Omental fat pad (tissue), 3 donors: ENCODE measurements at regions not wholly inside any gene's neighbourhood (a gene's known extent, or its start where the extent isn't known, plus 50 kb on each side); places are given as distances from the start of the nearest gene placed in this dataset.

ENCODE experiments used
- ATAC-seq: fragments of 150-250 bp; one replicate; pipeline ENCODE4 v1.9.1; 2016; ENCODE audit warnings: mild to moderate bottlenecking, moderate library complexity; ENCODE audit not compliant: low FRiP score
- DNase-seq: peaks from one replicate; pipeline ENCODE4 v3.0.0-alpha.2; 2019; ENCODE audit warnings: low spot score
- CTCF ChIP-seq, 3 donors: fragments of 450-650 bp; IDR thresholded peaks; one replicate each; pipeline ENCODE4 v1.5.1; 2016 to 2017; ENCODE audit warnings: antibody characterized with exemption in 3 of 3, mild to moderate bottlenecking in 3 of 3, moderate library complexity in 2 of 3

DNA sequence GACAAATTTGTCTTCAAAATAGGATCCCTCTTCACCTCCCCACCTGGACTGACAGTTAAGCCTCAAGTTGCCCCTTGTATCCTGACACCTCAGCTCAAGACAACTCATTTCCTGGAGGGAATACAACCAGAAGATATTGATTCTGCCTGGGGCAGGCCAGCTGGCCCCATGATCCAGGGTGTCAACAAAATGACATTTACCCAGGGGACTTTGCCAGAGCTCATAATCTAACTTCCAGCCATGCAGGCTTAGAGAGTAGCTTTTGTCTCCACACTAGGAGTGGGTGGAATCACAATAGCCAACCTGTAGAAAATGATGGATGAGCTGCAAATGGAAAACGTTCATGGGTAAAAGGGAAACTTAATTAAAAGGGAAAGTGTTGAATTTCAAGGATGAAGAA is 220.1 kb upstream of the DPP10 start:
- no peak for TF ChIP-seq CTCF (IDR thresholded peaks at IDR 0.05)
- ATAC-seq, result no peak
- no peak for DNase-seq

DNA sequence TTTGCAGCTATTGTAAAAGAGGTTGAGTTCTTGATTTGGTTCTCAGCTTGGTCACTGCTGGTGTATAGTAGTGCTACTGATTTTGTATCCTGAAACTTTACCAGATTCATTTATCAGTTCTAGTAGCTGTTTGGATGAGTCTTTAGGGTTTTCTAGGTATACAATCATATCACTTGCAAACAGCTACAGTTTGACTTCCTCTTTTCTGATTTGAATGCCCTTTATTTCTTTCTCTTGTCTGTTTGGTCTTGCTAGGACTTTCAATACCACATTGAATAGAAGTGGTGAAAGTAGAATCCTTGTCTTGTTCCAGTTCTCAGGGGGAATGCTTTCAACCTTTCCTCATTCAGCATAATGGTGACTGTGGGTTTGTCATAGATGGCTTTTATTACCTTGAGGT is 210.5 kb upstream of the DPP10 start:
- TF ChIP-seq CTCF (IDR thresholded peaks at IDR 0.05), result no peak
- DNase-seq (no peak), ATAC-seq (no peak)

DNA sequence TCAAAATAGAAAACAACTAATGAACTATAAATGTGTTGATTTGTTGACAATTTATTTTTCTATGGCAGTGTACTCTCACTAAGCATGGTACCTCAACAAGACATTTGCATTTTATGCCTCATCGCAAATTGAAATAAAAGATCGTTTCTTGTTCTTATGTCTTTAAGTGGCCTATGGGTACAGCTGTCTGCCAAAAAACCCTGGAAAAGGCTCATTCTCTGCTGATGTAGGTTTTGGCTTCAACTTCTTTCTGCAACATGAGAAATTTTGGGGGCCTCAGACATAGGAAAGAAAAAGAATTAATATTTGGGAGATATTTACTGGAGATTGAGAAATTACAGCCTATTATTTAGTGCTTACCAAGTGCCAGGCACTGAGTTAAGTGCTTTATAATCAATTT is 205.1 kb upstream of the DPP10 start:
- no peak for ATAC-seq
- TF ChIP-seq CTCF (IDR thresholded peaks at IDR 0.05), result no peak

DNA sequence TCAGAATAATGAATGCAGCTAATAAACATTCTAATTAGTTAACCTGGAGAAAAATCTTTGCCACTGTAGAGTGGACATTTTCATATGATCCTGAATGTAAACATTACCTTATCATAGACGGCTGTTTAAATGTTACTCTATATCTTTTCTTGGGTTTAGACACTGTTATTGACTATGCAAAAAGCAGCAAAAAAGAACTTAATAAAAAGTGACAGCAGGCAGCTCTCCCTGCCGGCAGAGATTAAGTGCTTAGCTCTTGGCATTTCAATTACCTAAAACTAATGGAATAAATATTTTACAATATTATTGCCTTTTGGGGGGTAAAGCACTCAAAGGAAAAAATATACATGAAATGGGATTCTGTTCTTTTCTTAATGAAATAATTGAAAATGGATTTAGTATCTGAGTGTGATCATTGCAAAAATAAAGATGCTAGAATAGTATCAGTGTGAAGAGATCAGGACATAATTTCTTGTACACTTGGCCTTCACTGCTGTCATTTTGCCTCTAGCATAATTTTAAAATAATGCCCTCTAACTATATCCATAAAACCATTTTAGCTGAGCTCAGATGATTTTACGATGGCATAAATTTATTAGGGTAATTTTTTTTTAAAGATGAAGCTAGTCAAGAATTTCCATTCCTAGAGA is 203.4 kb upstream of the DPP10 start:
- DNase-seq (no peak), ATAC-seq (no peak)
- TF ChIP-seq CTCF (IDR thresholded peaks at IDR 0.05), result no peak

More for the DNA sequence above, 205.1 kb upstream of the DPP10 start:
- no peak for DNase-seq

GRCh38 chr2:114248648-114249047 is 193.8 kb upstream of the DPP10 start:
- ATAC-seq (no peak), DNase-seq (no peak)
- TF ChIP-seq CTCF (IDR thresholded peaks at IDR 0.05), result no peak

- DNase-seq (no peak), ATAC-seq (no peak)
- no peak for TF ChIP-seq CTCF (IDR thresholded peaks at IDR 0.05)
Measured at GRCh38 chr2:114252713-114253112, 189.7 kb upstream of the DPP10 start.

GRCh38 chr2:114254875-114255274 is 187.6 kb upstream of the DPP10 start:
- no peak for TF ChIP-seq CTCF (IDR thresholded peaks at IDR 0.05)
- DNase-seq (no peak), ATAC-seq (no peak)
